Thyroid gland (tissue), 4 donors: ENCODE measurements at regions not wholly inside any gene's neighbourhood (a gene's known extent, or its start where the extent isn't known, plus 50 kb on each side); places are given as distances from the start of the nearest gene placed in this dataset.

Experiments used
- POLR2A ChIP-seq, 2 donors: fragments of 450-650 bp; IDR thresholded peaks; one replicate each; pipeline ENCODE4 v1.6.1; 2017; ENCODE audit warnings: antibody characterized with exemption in 2 of 2, mild to moderate bottlenecking in 2 of 2, moderate library complexity in 1 of 2
- TF ChIP-seq, protein P1 (sequence below), 6 experiments: fragments of 200-600 bp in 3 of 6; fragments of 450-650 bp in 3 of 6; sonication (generic) in 3 of 6; IDR thresholded peaks; one replicate each; pipeline ENCODE4 v1.5.1; 2016 to 2019; ENCODE audit warnings: antibody characterized with exemption in 6 of 6, mild to moderate bottlenecking in 2 of 6, inconsistent platforms in 1 of 6, moderate library complexity in 1 of 6

GRCh38 chr2:103942199-103942598, 911.7 kb upstream of the POU3F3 start:
- TF ChIP-seq, protein P1, sequence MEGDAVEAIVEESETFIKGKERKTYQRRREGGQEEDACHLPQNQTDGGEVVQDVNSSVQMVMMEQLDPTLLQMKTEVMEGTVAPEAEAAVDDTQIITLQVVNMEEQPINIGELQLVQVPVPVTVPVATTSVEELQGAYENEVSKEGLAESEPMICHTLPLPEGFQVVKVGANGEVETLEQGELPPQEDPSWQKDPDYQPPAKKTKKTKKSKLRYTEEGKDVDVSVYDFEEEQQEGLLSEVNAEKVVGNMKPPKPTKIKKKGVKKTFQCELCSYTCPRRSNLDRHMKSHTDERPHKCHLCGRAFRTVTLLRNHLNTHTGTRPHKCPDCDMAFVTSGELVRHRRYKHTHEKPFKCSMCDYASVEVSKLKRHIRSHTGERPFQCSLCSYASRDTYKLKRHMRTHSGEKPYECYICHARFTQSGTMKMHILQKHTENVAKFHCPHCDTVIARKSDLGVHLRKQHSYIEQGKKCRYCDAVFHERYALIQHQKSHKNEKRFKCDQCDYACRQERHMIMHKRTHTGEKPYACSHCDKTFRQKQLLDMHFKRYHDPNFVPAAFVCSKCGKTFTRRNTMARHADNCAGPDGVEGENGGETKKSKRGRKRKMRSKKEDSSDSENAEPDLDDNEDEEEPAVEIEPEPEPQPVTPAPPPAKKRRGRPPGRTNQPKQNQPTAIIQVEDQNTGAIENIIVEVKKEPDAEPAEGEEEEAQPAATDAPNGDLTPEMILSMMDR (IDR thresholded peaks at IDR 0.05) = no peak
- TF ChIP-seq POLR2A (IDR thresholded peaks at IDR 0.05) = no peak
